Left ventricle myocardium inferior (tissue), 1 donor: ENCODE measurements at regions not wholly inside any gene's neighbourhood (a gene's known extent, or its start where the extent isn't known, plus 50 kb on each side); places are given as distances from the start of the nearest gene placed in this dataset.
"Not testable (repeated sequence)": the region's sequence is repeated elsewhere in the genome, so short reads cannot be mapped to it uniquely, and the experiment has no call there.

Experiments
- DNase-seq: peaks from one replicate; pipeline ENCODE4 v3.0.0-alpha.2; 2020
- H3K27ac ChIP-seq: fragments of 200-600 bp; replicated peaks from 2 replicates; pipeline ENCODE4 v1.8.0; 2021
- H3K27me3 ChIP-seq: fragments of 200-600 bp; 2 replicates; pipeline ENCODE4 v1.8.0; 2021; ENCODE audit warnings: low read depth
- H3K36me3 ChIP-seq: fragments of 200-600 bp; 2 replicates; pipeline ENCODE4 v1.8.0; 2021
- H3K4me1 ChIP-seq: fragments of 200-600 bp; 2 replicates; pipeline ENCODE4 v1.8.0; 2021
- H3K4me3 ChIP-seq: fragments of 200-600 bp; 2 replicates; pipeline ENCODE4 v1.8.0; 2021; ENCODE audit warnings: mild to moderate bottlenecking, moderate library complexity
- H3K9me3 ChIP-seq: fragments of 200-600 bp; replicated peaks from 2 replicates; pipeline ENCODE4 v1.8.0; 2021
- CTCF ChIP-seq: fragments of 200-600 bp; IDR thresholded peaks from 2 replicates; pipeline ENCODE4 v1.8.0; 2021; ENCODE audit warnings: antibody characterized with exemption, mild to moderate bottlenecking, borderline replicate concordance
- intact Hi-C: fragments of 100-400 bp; cut with micrococcal nuclease; formaldehyde crosslinking; loops from one replicate; pipeline ENCODE4 v1.11.0; 2022
- donor health status: DM: no; HTN: yes; CAD: no; lungs with severe emphysema.

GRCh38 chr4:65999518-65999871, 329.2 kb upstream of the EPHA5 start:
- no peak for DNase-seq
- no peak overlapping the region for H3K4me3 ChIP-seq
- H3K27me3 ChIP-seq, result no peaks in the 10 kb centered on the region
- H3K27ac ChIP-seq, result no peak overlapping the region
- no peaks in the 10 kb centered on the region for H3K4me1 ChIP-seq
- intact Hi-C loops, result no loop called here
- H3K36me3 ChIP-seq, result no peaks in the 10 kb centered on the region
- H3K9me3 ChIP-seq, result peaks cover 25% of the 10 kb centered on the region
- no peak for TF ChIP-seq CTCF

- H3K36me3 ChIP-seq, H3K4me1 ChIP-seq, H3K27me3 ChIP-seq, H3K4me3 ChIP-seq, intact Hi-C loops, DNase-seq, H3K27ac ChIP-seq: not testable (repeated sequence)
- peaks cover 25% of the 10 kb centered on the region for H3K9me3 ChIP-seq
These were observed 328.7 kb upstream of the EPHA5 start for GRCh38 chr4:65998807-65999517.

- TF ChIP-seq CTCF, result no peak
- no peaks in the 10 kb centered on the region for H3K4me1 ChIP-seq
- intact Hi-C loops, result no loop called here
- H3K27me3 ChIP-seq, result no peaks in the 10 kb centered on the region
- H3K9me3 ChIP-seq, result peaks cover 32% of the 10 kb centered on the region
- no peak for DNase-seq
- H3K36me3 ChIP-seq, result no peaks in the 10 kb centered on the region
- no peak overlapping the region for H3K4me3 ChIP-seq
- H3K27ac ChIP-seq, result no peak overlapping the region
These were observed 312.8 kb upstream of the EPHA5 start for GRCh38 chr4:65983061-65983460.

- peaks cover 41% of the 10 kb centered on the region for H3K9me3 ChIP-seq
- no peak overlapping the region for H3K27ac ChIP-seq
- no peak for TF ChIP-seq CTCF
- intact Hi-C loops, result no loop called here
- H3K4me3 ChIP-seq, result no peak overlapping the region
- no peaks in the 10 kb centered on the region for H3K27me3 ChIP-seq
- no peaks in the 10 kb centered on the region for H3K4me1 ChIP-seq
- no peaks in the 10 kb centered on the region for H3K36me3 ChIP-seq
- no peak for DNase-seq
These were observed 306.0 kb upstream of the EPHA5 start for GRCh38 chr4:65976287-65976686.

- intact Hi-C loops, result no loop called here
- no peaks in the 10 kb centered on the region for H3K4me1 ChIP-seq
- no peak overlapping the region for H3K27ac ChIP-seq
- no peak overlapping the region for H3K4me3 ChIP-seq
- H3K27me3 ChIP-seq, result no peaks in the 10 kb centered on the region
- DNase-seq, result no peak
- no peaks in the 10 kb centered on the region for H3K36me3 ChIP-seq
- H3K9me3 ChIP-seq, result peaks cover 23% of the 10 kb centered on the region
- TF ChIP-seq CTCF, result no peak
These were observed 302.9 kb upstream of the EPHA5 start for GRCh38 chr4:65973186-65973585.

GRCh38 chr4:65971686-65972085, 301.4 kb upstream of the EPHA5 start:
- intact Hi-C loops, result no loop called here
- Histone ChIP-seq H3K27ac (no peak overlapping the region), H3K4me1 (no peaks in the 10 kb centered on the region), H3K36me3 (no peaks in the 10 kb centered on the region), H3K27me3 (no peaks in the 10 kb centered on the region), H3K9me3 (peaks cover 9% of the 10 kb centered on the region), H3K4me3 (no peak overlapping the region)
- DNase-seq, result no peak
- no peak for TF ChIP-seq CTCF
